ENCODE measurements at regions not wholly inside any gene's neighbourhood (a gene's known extent, or its start where the extent isn't known, plus 50 kb on each side); places are given as distances from the start of the nearest gene placed in this dataset.

DNA sequence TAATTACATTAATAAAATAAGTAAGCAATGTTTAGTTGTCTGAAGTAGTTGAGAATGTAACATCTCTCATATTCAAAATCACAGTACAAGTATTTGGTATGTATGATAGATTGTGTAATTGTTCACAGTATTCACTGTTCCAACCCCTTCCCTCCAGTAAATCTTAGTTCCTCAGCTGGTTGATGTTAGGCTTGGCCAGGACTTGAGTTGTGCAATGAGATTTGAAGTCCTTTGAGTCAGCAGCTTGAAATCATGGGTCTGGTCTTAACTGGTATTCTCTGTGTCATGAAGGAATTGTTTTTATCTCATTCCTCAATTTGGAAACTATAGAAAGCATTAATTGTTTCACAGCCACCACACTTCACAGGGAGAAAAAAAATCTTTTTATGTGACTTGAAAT lies 477.1 kb downstream of the FSCB start:
- no peaks in the 10 kb centered on the region for H3K36me3 Mint-ChIP-seq (ENCODE audit: low read depth)
- DNase-seq (ENCODE audit: low read depth, low spot score) = no peak
- no peaks in the 10 kb centered on the region for H3K9me3 Mint-ChIP-seq
- no peak overlapping the region for H3K4me3 Mint-ChIP-seq
- H3K27me3 Mint-ChIP-seq (ENCODE audit: low read depth) = peaks cover 3% of the 10 kb centered on the region
- no peak for TF ChIP-seq CTCF (conservative IDR thresholded peaks at IDR 0.05)
- H3K4me1 Mint-ChIP-seq = no peaks in the 10 kb centered on the region
- H3K27ac Mint-ChIP-seq (ENCODE audit: unreplicated experiment) = no peak overlapping the region

DNA sequence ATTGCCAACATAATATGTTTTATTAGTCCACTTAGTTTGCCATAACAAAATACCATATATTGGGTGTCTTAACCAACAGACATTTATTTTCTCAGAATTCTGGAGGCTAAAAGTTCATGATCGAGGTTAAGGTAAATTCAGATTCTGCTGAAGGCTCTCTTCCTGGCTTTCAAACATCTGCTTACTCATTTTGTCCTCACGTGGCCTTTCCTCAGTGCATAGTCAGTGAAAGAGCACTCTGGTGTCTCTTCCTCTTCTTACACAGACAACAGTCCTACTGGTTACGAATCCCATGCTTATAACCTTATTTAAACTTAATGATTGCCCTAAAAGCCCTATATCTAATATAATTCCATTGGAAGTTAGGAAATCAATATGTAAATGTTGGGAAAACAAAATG lies 479.7 kb downstream of the FSCB start:
- Mint-ChIP-seq H3K27me3 (ENCODE audit: low read depth) (no peaks in the 10 kb centered on the region), H3K4me1 (no peaks in the 10 kb centered on the region), H3K27ac (ENCODE audit: unreplicated experiment) (no peak overlapping the region), H3K9me3 (peaks cover 4% of the 10 kb centered on the region), H3K36me3 (ENCODE audit: low read depth) (no peaks in the 10 kb centered on the region), H3K4me3 (no peak overlapping the region)
- no peak for DNase-seq (ENCODE audit: low read depth, low spot score)
- TF ChIP-seq CTCF (conservative IDR thresholded peaks at IDR 0.05) = no peak

DNA sequence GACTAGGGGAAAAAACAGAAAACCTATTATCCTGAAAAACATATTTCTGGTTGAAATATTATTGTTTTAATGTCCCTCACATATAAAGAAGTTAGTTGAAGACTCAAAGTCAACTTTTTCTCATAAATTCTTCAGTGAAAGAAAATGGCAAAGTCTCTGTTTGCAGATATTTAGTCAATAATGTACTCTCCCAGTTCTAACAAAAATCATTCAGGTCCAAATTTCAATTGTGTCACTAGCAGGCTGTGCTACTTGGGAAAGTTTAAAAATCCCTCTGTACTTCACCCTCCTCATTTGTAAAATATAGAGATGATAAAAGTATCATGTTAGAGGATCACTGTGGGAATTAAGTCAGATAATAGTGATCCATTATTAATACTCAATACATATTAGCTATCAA lies 496.5 kb downstream of the FSCB start:
- no peak for DNase-seq (ENCODE audit: low read depth, low spot score)
- Mint-ChIP-seq H3K9me3 (peaks cover 2% of the 10 kb centered on the region), H3K27me3 (ENCODE audit: low read depth) (no peaks in the 10 kb centered on the region), H3K4me1 (no peaks in the 10 kb centered on the region), H3K4me3 (no peak overlapping the region), H3K27ac (ENCODE audit: unreplicated experiment) (no peak overlapping the region), H3K36me3 (ENCODE audit: low read depth) (no peaks in the 10 kb centered on the region)
- TF ChIP-seq CTCF (conservative IDR thresholded peaks at IDR 0.05) = no peak

DNA sequence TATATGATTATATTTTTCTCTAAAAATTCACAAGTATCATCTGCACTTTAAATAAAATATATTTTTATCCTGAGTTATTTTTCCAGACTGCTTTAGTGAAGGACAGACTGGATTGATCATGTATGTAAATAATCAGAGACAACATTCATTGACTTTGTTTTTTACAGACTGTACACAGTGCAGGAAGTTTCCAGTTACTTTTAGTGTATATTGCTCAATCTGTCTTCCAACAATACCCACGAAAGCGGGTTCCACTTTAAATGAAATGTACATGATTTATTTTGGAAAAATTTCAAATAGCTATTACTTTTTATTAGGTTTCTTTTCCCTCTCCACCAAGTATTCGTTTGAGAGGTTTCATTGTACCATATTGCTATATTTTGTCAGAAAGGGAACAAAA lies 497.0 kb downstream of the FSCB start:
- no peak for DNase-seq (ENCODE audit: low read depth, low spot score)
- no peak for TF ChIP-seq CTCF (conservative IDR thresholded peaks at IDR 0.05)
- H3K36me3 Mint-ChIP-seq (ENCODE audit: low read depth) = no peaks in the 10 kb centered on the region

DNA sequence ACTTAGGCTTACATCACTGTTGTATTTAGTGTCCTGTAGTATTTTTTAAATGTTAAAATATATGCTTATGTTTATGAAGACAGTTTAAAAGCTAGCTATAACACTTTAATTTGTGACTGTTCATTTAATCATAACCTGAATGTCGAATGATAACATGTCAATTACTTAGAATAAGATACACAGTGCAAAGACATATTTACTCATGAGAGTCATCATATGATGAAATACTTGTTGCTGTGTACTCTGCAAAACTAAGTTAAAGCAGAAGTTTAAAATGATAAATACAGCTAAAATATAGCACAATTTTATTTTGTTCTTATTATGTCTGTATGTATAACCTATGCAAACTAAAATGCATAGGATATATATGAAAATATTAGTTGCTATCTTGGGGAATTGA lies 497.4 kb downstream of the FSCB start:
- Mint-ChIP-seq H3K27ac (ENCODE audit: unreplicated experiment) (no peak overlapping the region), H3K27me3 (ENCODE audit: low read depth) (no peaks in the 10 kb centered on the region), H3K4me3 (no peak overlapping the region), H3K4me1 (no peaks in the 10 kb centered on the region), H3K36me3 (ENCODE audit: low read depth) (no peaks in the 10 kb centered on the region), H3K9me3 (peaks cover 2% of the 10 kb centered on the region)
- no peak for TF ChIP-seq CTCF (conservative IDR thresholded peaks at IDR 0.05)
- no peak for DNase-seq (ENCODE audit: low read depth, low spot score)

More for the DNA sequence above, 497.0 kb downstream of the FSCB start:
- H3K9me3 Mint-ChIP-seq = peaks cover 2% of the 10 kb centered on the region
- no peaks in the 10 kb centered on the region for H3K4me1 Mint-ChIP-seq
- no peaks in the 10 kb centered on the region for H3K27me3 Mint-ChIP-seq (ENCODE audit: low read depth)
- no peak overlapping the region for H3K27ac Mint-ChIP-seq (ENCODE audit: unreplicated experiment)
- no peak overlapping the region for H3K4me3 Mint-ChIP-seq

DNA sequence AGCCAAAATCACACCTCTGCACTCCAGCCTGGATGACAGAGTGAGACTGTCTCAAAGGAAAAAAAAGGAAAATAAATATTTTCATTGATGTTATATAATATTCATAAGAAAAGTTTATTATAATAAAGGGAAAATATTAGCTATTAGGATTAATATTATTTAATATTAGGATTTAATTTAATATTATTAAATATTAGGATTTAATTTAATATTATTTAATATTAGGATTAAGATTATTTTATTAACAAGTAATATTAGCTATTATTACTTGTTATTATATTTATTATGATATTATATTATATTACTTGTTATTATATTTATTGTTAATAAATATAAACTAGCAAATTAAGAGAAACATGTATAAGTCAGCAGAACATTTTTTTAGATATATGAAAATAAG lies 518.1 kb downstream of the FSCB start:
- Mint-ChIP-seq H3K36me3 (ENCODE audit: low read depth) (no peaks in the 10 kb centered on the region), H3K4me3 (no peak overlapping the region), H3K9me3 (no peaks in the 10 kb centered on the region), H3K4me1 (no peaks in the 10 kb centered on the region), H3K27me3 (ENCODE audit: low read depth) (no peaks in the 10 kb centered on the region), H3K27ac (ENCODE audit: unreplicated experiment) (no peak overlapping the region)
- no peak for TF ChIP-seq CTCF (conservative IDR thresholded peaks at IDR 0.05)
- DNase-seq (ENCODE audit: low read depth, low spot score) = no peak

Data from neural crest cell (in vitro differentiated cells).